ENCODE measurements at regions not wholly inside any gene's neighbourhood (a gene's known extent, or its start where the extent isn't known, plus 50 kb on each side); places are given as distances from the start of the nearest gene placed in this dataset.

GRCh38 chr7:52352013-52352981, 683.1 kb upstream of the POM121L12 start:
- TF ChIP-seq CTCF (IDR thresholded peaks at IDR 0.05; ENCODE audit: low read depth, low read length, poor library complexity, severe bottlenecking): no peak
- no peak for TF ChIP-seq EZH2phosphoT487 (IDR thresholded peaks at IDR 0.05; ENCODE audit: borderline replicate concordance, low read length)

Data from DOHH2 (cell line).